ENCODE measurements at regions not wholly inside any gene's neighbourhood (a gene's known extent, or its start where the extent isn't known, plus 50 kb on each side); places are given as distances from the start of the nearest gene placed in this dataset.

DNA sequence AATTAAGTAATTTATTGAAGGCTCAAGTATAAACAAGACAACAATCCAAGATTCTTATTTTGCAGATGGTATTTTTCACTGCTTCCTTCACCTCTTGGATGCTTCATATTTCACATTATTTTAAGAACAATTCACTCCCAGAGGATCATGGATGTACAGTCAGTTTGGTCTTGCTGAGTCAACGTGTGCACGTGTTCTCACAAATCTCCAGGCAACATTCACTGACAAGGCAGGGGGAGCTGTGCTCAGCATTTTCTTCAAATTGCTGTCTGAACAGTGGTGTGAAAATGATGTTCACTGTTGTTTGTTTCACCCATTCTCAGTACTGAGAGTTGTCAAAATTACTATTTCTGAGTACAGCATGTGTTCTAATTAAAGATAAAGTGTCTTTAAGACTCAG lies 118.3 kb upstream of the SLC38A4 start:
- Histone ChIP-seq H3K36me3 (ENCODE audit: low read length) (no peaks in the 10 kb centered on the region), H3K9me2 (replicated peaks; ENCODE audit: insufficient read depth, low read length) (no peaks in the 10 kb centered on the region), H4K20me1 (ENCODE audit: low read depth, low read length) (no peaks in the 10 kb centered on the region), H3K4me2 (ENCODE audit: low read depth, low read length, poor library complexity, severe bottlenecking) (no peak overlapping the region), H3K9me3 (ENCODE audit: insufficient read depth, low read length) (no peaks in the 10 kb centered on the region), H3K4me3 (ENCODE audit: insufficient read depth, low read length, poor library complexity, severe bottlenecking) (no peak overlapping the region), H3K79me2 (ENCODE audit: insufficient read depth, low read length) (no peaks in the 10 kb centered on the region), H3K27me3 (ENCODE audit: low read length) (no peaks in the 10 kb centered on the region), H2AFZ (ENCODE audit: low read depth, low read length, severe bottlenecking) (no peak overlapping the region), H3F3A (ENCODE audit: insufficient read depth) (no peaks in the 10 kb centered on the region), H3K27ac (ENCODE audit: low read depth, low read length) (no peak overlapping the region), H3K9ac (ENCODE audit: low read length) (no peak overlapping the region)
- TF ChIP-seq EZH2phosphoT487 (conservative IDR thresholded peaks at IDR 0.05; ENCODE audit: low read length) (no peak), CTCF (IDR thresholded peaks at IDR 0.05; ENCODE audit: insufficient read depth, low read length, poor library complexity, severe bottlenecking) (no peak)

GRCh38 chr12:46944771-46945170 lies 119.0 kb upstream of the SLC38A4 start:
- Histone ChIP-seq H3K9ac (ENCODE audit: low read length) (no peak overlapping the region), H3K27ac (ENCODE audit: low read depth, low read length) (no peak overlapping the region), H3K79me2 (ENCODE audit: insufficient read depth, low read length) (no peaks in the 10 kb centered on the region), H4K20me1 (ENCODE audit: low read depth, low read length) (no peaks in the 10 kb centered on the region), H3F3A (ENCODE audit: insufficient read depth) (no peaks in the 10 kb centered on the region), H3K36me3 (ENCODE audit: low read length) (no peaks in the 10 kb centered on the region), H3K9me2 (replicated peaks; ENCODE audit: insufficient read depth, low read length) (no peaks in the 10 kb centered on the region), H2AFZ (ENCODE audit: low read depth, low read length, severe bottlenecking) (no peak overlapping the region), H3K4me2 (ENCODE audit: low read depth, low read length, poor library complexity, severe bottlenecking) (no peak overlapping the region), H3K9me3 (ENCODE audit: insufficient read depth, low read length) (no peaks in the 10 kb centered on the region), H3K27me3 (ENCODE audit: low read length) (no peaks in the 10 kb centered on the region), H3K4me3 (ENCODE audit: insufficient read depth, low read length, poor library complexity, severe bottlenecking) (no peak overlapping the region)
- TF ChIP-seq CTCF (IDR thresholded peaks at IDR 0.05; ENCODE audit: insufficient read depth, low read length, poor library complexity, severe bottlenecking), result no peak
- no peak for TF ChIP-seq EZH2phosphoT487 (conservative IDR thresholded peaks at IDR 0.05; ENCODE audit: low read length)

DNA sequence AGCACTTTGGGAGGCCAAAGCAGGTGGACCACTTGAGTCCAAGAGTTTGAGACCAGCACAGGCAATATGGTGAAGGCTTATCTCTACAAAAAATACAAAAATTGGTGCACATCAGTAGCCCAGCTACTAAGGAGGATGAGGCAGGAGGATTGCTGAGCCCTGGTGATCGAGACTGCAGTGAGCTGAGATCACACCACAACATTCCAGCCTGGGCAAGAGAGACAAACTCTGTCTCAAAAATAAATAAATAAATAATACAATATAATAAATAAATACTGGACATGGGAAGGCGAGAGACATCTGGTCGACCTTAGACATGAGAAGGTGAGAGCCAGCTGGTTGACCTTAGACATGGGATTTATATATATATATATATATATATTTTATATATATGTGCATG lies 119.8 kb upstream of the SLC38A4 start:
- H3K9ac ChIP-seq (ENCODE audit: low read length), result no peak overlapping the region
- no peaks in the 10 kb centered on the region for H3K9me2 ChIP-seq (replicated peaks; ENCODE audit: insufficient read depth, low read length)
- H3K4me3 ChIP-seq (ENCODE audit: insufficient read depth, low read length, poor library complexity, severe bottlenecking), result no peak overlapping the region

More for the DNA sequence above, 119.8 kb upstream of the SLC38A4 start:
- no peaks in the 10 kb centered on the region for H3K27me3 ChIP-seq (ENCODE audit: low read length)
- H3K4me2 ChIP-seq (ENCODE audit: low read depth, low read length, poor library complexity, severe bottlenecking), result no peak overlapping the region
- no peaks in the 10 kb centered on the region for H3K9me3 ChIP-seq (ENCODE audit: insufficient read depth, low read length)
- H2AFZ ChIP-seq (ENCODE audit: low read depth, low read length, severe bottlenecking), result no peak overlapping the region
- no peaks in the 10 kb centered on the region for H3K79me2 ChIP-seq (ENCODE audit: insufficient read depth, low read length)
- H3F3A ChIP-seq (ENCODE audit: insufficient read depth), result no peaks in the 10 kb centered on the region
- TF ChIP-seq CTCF (IDR thresholded peaks at IDR 0.05; ENCODE audit: insufficient read depth, low read length, poor library complexity, severe bottlenecking) (no peak), EZH2phosphoT487 (conservative IDR thresholded peaks at IDR 0.05; ENCODE audit: low read length) (no peak)
- no peaks in the 10 kb centered on the region for H4K20me1 ChIP-seq (ENCODE audit: low read depth, low read length)
- H3K36me3 ChIP-seq (ENCODE audit: low read length), result no peaks in the 10 kb centered on the region
- no peak overlapping the region for H3K27ac ChIP-seq (ENCODE audit: low read depth, low read length)

Measured in SU-DHL-6 (cell line).